HK-2 (cell line): ENCODE measurements at regions not wholly inside any gene's neighbourhood (a gene's known extent, or its start where the extent isn't known, plus 50 kb on each side); places are given as distances from the start of the nearest gene placed in this dataset.

ENCODE experiments used
- DNase-seq: peaks from one replicate; pipeline ENCODE4 v3.0.0-alpha.2; 2018; ENCODE audit not compliant: unreplicated experiment

- DNase-seq = no peak
Measured at GRCh38 chr11:70025308-70025707, 52.8 kb upstream of the ANO1 start.

- DNase-seq = no peak
Measured at GRCh38 chr11:70026012-70026411, 52.1 kb upstream of the ANO1 start.

- no peak for DNase-seq
Measured at GRCh38 chr11:70026726-70027125, 51.4 kb upstream of the ANO1 start.

- no peak for DNase-seq
Measured at GRCh38 chr11:70027451-70027850, 50.7 kb upstream of the ANO1 start.

- DNase-seq = no peak
Measured at GRCh38 chr11:70028147-70028855, 49.8 kb upstream of the ANO1 start.
